ENCODE measurements at regions not wholly inside any gene's neighbourhood (a gene's known extent, or its start where the extent isn't known, plus 50 kb on each side); places are given as distances from the start of the nearest gene placed in this dataset.

DNA sequence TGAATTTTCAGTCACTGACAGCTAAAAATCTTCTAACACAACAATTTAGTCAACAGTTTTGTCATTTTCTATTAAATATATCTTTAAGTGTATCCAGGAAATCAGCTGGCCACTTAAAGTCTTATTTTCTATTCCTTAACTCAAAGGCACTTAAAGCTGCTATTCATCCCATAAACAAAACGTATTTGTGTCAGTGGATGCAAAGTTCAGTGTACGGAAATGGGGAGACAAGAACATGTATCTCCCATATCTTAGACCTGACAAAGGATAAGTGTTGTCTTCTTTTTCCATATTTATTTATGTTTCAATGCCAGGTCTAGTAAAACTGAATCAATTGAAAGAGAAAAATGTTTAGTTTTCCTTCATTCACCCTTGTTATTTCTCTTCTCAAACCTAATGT lies 409.8 kb upstream of the KLHL1 start:
- TF ChIP-seq CTCF (IDR thresholded peaks at IDR 0.05; ENCODE audit: low read depth, low read length) = no peak
- no peak for TF ChIP-seq EZH2phosphoT487 (IDR thresholded peaks at IDR 0.05; ENCODE audit: low read depth)

Data from OCI-LY3 (cell line).